GM12874 (cell line): ENCODE measurements at regions not wholly inside any gene's neighbourhood (a gene's known extent, or its start where the extent isn't known, plus 50 kb on each side); places are given as distances from the start of the nearest gene placed in this dataset.

Experiments
- TF ChIP-seq, protein P1 (sequence below): IDR thresholded peaks from 2 replicates; pipeline ENCODE4 v1.5.1; 2011; ENCODE audit warnings: low read depth, mild to moderate bottlenecking, control low read depth, low read length, moderate library complexity; ENCODE audit not compliant: insufficient read depth

DNA sequence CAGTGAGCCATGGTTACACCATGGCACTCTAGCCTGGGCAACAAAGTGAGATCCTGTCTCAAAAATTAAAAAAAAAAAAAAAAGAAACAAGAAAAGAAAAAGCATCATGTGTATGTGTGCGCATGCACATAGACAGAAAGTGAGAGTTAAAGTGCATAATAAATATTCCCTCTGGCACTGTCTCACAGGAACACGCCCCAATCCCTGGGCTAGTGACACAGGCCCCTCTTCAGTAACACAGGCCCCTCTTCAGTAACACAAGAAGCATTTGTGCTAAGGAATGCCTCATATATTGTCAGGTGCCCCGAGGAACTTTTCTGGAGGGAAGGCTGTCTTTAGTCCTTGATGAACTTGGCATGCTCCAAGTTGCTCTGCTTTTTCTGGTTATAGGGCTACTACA lies 57.5 kb downstream of the RPL27A start:
- TF ChIP-seq, protein P1, sequence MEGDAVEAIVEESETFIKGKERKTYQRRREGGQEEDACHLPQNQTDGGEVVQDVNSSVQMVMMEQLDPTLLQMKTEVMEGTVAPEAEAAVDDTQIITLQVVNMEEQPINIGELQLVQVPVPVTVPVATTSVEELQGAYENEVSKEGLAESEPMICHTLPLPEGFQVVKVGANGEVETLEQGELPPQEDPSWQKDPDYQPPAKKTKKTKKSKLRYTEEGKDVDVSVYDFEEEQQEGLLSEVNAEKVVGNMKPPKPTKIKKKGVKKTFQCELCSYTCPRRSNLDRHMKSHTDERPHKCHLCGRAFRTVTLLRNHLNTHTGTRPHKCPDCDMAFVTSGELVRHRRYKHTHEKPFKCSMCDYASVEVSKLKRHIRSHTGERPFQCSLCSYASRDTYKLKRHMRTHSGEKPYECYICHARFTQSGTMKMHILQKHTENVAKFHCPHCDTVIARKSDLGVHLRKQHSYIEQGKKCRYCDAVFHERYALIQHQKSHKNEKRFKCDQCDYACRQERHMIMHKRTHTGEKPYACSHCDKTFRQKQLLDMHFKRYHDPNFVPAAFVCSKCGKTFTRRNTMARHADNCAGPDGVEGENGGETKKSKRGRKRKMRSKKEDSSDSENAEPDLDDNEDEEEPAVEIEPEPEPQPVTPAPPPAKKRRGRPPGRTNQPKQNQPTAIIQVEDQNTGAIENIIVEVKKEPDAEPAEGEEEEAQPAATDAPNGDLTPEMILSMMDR = no peak

DNA sequence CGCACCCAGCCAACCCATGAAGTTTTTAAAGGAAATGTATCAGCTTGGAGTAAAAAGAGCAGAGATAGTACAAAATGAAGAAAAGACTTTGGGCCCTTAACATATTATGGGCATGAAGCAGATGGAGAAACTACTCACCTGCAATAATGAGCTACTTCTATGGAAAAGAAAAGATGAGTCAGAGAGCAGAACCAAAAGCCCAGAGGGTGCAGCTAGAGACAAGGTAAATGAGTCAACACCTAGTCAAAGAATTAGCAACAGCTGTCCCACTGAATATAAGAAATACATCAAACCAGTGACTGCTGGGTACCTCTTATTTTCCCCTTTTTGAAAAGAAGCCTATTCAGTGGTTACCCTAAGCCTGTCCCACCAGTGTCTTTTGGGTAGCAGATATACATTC lies 61.8 kb downstream of the RPL27A start:
- TF ChIP-seq, protein P1 = no peak

DNA sequence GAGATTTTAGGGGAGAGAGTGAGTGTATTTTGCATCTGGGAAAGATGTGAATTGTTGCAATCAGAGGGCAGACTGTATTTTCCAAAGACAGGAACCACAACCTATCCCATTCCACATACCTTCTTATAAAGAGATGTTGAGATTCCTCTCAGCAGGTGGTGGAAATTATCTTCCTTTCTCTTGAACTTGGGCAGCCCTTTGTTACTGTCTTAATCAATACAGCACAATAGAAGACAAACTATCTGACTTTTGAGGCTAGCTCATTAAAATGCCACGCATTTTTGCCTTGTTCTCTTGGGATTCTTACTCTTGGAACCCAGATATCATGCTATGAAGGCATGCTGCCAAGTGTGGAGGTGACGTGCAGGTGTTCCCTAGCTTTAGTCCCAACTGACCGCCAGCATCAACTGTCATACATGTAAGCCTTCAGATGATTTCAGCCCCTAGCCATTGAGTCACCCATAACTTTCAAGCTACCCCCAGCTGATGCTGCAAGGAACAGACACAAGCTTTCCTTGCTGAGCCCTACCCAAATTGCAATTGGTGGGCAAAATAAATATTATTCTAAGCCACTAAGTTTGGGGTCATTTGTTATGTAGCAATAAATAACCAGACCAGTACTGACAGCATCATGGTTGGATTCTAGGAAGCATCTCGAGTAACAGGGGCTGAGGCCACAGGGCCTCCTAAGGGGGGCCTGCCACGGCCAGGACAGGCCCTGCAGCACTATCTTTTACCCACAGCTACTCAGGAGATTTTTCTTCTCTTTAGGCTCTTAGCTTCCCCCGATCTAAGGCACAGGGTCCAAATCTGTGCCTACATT lies 63.0 kb downstream of the RPL27A start:
- TF ChIP-seq, protein P1 = no peak

DNA sequence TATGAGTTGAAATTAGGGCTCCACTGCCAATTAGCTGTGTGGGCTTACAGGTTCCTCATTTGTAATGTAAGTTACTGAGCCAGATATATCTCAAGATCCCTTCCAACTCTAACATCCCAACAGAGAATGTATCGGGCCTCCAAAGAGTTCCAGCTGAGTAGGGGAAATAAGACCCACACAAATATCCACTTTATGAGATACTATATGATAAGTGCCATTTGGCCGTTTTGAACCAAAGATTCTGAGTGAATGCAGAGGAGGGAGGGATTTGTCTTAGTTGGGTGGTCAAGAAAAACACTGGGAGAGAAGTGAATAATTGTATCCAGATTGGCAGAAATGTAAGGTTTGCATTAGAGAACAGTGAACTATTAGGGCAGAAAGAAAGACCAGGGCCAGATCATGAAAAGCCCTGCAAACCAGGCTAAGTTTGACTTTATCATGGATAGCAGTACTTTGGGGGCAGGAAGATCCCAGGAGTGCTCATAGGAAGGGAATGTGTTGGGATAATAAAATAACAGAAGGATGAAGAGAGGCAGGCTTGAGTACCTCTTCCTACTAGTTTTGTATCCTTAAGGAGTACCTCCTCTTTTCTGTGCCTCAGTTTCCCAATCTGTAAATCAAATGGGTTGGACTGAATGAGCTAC lies 63.9 kb downstream of the RPL27A start:
- TF ChIP-seq, protein P1 = no peak

DNA sequence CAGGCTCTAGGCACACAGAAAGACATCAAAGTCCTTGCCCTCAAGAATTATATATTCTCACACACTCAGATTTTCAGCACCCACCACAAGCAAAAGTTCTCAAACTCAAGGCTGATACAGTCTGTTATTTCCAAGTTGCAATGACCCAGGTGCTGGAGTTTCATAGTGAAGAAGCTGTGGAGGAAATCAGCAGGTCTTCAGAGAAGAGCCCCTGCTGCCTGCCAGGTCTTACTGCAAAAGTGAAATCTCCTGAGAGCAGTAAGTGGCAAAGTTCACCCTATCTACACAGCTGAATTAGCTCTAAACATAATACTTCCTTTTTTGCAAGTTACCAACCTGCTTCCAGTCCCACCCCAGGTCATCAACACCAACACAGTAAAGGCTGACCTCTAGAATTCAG lies 64.6 kb downstream of the RPL27A start:
- TF ChIP-seq, protein P1 = 0 out of 2 replicates have a peak, but pooled peaks have one; percentile 9

DNA sequence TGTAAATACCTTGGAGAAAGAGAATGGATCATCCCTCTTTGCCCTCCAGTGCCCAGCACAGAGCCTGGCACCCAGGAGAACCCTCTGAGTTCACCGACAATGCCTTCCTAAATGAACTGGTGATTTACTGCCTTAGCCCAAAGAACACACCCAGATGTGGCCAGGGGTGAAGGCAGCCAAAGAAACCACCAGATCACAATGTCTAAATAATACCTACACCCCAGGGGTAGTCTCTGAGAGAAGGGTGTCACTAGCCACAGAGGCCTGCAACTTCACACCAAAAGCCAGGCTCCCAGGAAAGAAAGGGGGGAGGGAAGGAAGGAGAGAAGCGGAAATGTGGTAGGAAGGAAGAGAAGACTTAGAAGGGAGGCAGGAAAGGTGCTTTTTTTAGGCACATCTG lies 65.7 kb downstream of the RPL27A start:
- TF ChIP-seq, protein P1 = no peak

DNA sequence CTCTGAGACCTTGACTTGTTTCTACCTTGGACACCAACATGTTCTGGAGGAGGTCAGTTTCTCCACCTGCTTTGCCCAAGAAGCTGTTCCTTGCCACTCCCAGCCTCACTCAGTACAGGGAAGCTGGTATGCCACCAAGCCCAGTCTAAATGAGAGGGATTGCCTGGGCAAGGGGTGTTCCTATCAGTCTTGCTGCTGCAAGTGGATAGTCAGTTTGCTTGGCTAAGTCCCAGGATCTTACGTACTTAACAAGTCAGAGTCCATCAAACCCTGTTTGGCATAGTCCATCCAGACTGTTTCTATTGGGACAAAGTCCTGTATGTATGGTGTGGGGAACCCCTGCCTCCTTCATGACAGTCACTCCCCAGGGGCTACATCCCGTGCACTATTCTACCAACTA lies 66.6 kb downstream of the RPL27A start:
- TF ChIP-seq, protein P1 = no peak
